GM12891 (cell line): ENCODE measurements at regions not wholly inside any gene's neighbourhood (a gene's known extent, or its start where the extent isn't known, plus 50 kb on each side); places are given as distances from the start of the nearest gene placed in this dataset.

ENCODE experiments used
- POLR2A ChIP-seq: IDR thresholded peaks from 2 replicates; pipeline ENCODE4 v1.6.1; 2011; ENCODE audit warnings: low read depth, low read length, control low read depth
- TAF1 ChIP-seq: IDR thresholded peaks from 2 replicates; pipeline ENCODE4 v1.6.1; 2011; ENCODE audit warnings: low read depth, low read length, control low read depth

- TF ChIP-seq TAF1: no peak
- no peak for TF ChIP-seq POLR2A
Measured at GRCh38 chr7:132638000-132638399, 61.7 kb upstream of the PLXNA4 start.
